Activated naive CD4-positive, alpha-beta T cell treated with anti-CD3 and anti-CD28 coated beads, Interleukin-2, amount 50 U/mL, for 16 hours (primary cell): ENCODE measurements at regions not wholly inside any gene's neighbourhood (a gene's known extent, or its start where the extent isn't known, plus 50 kb on each side); places are given as distances from the start of the nearest gene placed in this dataset.
"Not testable (repeated sequence)": the region's sequence is repeated elsewhere in the genome, so short reads cannot be mapped to it uniquely, and the experiment has no call there.

Experiments
- DNase-seq: peaks from one replicate; pipeline ENCODE4 v3.0.0-alpha.2; 2020

DNA sequence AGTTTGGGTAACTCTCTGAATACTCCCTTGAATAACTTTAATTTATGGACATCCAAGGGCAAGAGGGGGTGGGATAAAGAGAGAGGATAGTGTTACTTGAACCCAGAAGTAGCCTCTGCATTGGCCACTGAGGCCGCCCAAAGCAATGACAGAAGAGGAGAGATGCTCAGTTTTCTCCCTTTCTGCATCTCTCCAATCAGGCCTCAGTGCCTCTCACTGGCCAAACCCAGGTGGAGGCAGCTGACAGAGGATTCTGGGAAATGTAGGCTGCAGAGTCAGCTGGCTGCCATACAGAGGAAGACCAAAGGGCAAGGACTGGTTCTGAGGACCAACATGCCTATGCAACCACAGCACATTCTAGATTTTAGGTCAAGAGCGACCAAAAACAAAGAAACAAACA, 719.4 kb downstream of the MAT2B start:
- no peak for DNase-seq

DNA sequence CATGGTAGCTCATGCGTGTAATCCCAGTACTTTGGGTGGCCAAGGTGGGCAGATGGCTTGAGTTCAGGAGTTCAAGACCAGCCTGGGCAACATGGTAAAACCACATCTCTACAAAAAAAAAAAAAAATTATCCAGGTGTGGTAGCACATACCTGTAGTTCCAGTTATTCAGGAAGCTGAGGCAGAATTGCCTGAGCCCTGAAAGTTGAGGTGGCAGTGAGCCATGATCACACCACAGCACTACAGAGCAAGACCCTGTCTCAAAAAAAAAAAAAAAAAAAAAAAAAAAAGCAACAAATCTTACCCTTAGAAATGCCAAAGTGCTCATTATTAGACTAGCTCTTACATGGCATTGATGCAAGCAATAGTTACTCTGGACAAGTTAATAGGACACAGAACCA, 724.9 kb downstream of the MAT2B start:
- DNase-seq: no peak

DNA sequence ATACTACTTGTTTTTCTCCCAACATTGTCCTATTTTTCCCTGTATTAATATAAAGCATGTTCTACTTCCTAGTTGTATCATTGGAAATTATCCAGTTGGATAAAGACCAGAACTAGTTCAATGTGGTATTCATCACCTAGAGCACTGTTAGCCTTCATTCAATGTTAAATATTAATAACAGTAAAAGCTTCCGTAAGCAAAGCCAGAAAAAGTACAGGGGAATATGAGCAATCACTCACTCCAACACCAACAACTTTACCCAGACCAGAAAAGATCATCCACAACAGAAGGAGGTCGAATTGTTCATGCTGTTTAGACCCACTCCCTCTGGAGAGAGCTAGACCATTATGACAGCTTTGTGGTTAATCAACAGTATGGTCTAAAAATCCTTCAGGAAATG, 728.4 kb downstream of the MAT2B start:
- no peak for DNase-seq

DNA sequence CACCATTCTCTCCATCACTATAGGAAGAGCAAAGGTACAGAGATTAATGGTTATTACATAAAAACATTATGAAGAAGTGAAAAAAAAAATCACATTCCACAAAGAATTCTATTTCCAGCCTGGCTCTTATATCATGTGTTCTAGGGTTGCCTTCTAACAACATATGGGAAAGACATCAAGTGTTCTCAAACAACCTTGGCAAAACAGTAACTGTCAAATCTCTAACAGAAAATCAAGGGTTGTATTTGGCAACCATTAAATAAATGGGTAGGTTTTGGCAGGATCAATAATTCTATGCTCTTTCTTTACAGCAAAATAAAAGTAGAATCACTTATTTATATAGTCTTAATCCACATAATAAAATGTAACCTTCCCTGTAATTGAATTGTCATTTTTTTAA, 728.9 kb downstream of the MAT2B start:
- DNase-seq: no peak

DNA sequence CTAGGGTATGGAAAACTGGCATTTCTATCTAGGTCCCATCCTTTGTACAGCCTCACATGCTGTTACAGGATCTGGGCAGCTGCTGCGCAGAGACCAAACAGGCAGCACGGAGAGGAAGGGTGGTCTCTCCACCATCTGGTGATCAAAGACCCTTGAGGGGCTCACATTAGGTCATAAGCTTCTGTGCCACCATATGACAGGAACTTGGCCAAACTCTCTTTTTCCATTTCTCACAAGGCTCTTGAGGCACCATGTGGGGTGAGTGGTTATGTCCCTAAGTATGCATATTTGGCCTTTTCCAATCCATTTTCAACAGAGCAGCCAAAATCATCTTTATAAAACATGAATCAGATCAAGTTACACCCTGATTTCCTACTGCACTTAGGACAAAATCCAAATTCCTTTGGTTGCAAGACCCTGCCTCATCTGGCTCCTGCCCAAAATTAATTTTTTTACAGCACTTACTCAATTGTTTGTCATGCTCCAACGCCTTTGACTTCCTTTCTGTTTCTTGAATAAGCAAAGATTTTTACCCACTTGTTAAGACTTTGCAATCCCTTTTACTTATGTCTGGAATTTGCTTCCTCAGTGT, 730.0 kb downstream of the MAT2B start:
- DNase-seq: no peak

DNA sequence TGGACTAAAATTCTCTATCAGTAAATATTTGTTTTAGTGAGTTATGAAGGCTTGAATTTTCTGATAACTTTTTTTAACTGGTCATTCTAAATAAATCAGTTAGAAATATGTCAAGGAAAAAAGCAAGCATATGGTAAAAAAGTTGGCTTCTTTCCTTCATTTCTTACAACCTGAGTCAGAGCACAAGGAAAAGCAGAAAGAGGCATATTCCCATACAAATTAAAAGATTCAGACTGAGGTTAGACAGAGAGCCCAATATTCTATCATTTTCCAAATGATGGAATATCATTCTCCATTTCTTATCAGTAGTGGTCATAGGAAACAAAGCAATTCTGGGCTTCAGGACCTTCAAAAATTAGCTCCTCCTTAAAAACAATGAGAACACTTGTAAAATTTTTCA, 732.1 kb downstream of the MAT2B start:
- DNase-seq: no peak

DNA sequence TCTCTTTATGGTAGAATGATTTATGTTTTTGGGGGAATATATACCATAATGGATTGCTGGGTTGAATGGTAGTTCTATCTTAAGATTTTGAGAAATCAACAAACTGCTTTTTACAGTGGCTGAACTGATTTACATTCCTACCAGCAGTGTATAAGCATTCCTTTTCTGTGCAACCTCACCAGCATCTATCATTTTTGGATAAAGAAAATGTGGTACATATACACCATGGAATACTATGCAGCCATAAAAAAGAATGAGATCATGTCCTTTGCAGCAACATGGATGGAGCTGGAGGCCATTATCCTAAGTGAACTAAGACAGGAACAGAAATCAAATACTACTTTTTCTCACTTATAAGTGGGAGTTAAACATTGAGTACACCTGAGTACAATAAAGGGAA, 746.4 kb downstream of the MAT2B start:
- DNase-seq: not testable (repeated sequence)

DNA sequence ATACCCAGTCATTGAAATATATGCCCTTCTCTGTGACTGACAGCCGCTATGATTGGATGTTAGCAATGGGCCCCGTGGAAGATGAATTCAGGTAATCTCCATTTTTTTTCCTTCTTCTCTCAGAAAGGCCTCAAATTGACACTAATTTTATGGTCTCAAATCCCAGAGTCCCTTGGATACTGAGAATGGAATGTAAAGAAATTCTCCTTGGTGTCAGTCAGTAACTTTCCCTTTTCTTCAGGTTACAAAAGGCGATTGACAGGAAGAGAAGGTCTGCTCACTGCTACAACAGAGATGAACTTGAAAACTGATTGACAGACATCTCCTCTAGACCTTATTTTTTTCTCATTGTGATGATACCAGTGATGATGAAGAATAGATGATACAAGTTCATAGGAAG, 748.3 kb downstream of the MAT2B start:
- DNase-seq: no peak

DNA sequence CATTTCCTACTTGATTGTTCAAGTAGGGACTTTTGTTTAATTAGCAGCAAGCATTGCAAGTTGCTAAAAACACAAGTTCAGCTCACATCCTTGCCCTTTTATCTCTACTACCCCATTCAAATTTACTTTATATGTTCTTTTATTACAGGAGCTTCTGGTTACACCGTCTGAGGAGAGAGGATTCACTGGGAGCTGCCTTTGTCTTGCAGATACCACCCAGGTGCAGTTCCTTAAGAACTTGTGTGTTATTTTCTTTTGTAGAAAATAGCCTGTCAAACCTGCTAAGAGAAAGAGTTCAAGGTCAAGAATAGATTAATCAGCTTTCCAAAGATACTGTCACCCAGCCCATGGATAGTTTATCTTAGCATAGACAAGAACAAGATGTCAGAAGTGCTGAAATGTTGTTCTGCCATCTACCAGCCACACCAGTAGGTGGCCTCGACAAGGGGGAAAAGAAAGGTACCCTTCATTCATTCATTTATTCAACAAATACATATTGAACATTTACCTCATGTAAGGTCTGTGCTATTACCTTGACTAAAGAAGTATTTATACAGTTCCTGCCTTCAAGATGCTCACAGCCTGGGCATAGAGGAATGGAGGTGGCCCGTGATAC, 750.3 kb downstream of the MAT2B start:
- no peak for DNase-seq

DNA sequence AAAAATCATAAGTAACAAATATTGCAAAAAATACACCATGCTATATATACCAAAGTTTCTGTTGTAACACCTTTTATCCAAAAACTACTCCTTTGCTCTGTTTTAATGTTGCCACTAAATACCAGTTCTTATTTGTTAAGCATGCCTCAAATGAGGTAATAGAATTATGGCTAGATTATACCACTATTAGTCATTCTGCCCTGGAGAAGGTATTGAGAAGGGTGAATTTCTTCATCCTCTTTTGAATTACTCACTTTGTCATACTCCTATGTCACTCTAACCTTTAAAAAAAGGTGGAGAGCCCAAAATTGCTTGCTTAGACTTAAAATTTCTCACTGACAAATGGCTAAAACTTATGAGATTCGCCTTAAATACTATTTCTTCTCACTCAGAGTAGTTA, 750.9 kb downstream of the MAT2B start:
- DNase-seq: no peak

DNA sequence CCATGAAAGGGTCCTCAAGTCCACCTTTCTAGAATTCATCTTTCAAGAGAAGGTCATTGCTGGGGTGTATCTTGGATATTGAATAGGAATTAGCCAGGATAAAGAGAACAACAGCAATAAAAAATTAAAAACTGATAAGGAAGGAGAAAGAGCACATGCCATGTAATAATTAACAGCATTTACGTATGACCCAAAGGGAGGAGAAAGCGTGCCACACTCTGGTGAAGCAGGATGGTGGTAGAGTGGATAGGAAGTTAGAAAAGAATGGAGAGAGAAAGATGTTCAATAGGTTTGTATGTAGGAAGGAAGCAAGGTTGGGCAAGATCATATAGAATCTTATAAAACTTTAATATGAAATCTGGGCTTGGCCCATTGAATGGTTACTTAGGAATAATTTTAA, 751.5 kb downstream of the MAT2B start:
- DNase-seq: no peak

DNA sequence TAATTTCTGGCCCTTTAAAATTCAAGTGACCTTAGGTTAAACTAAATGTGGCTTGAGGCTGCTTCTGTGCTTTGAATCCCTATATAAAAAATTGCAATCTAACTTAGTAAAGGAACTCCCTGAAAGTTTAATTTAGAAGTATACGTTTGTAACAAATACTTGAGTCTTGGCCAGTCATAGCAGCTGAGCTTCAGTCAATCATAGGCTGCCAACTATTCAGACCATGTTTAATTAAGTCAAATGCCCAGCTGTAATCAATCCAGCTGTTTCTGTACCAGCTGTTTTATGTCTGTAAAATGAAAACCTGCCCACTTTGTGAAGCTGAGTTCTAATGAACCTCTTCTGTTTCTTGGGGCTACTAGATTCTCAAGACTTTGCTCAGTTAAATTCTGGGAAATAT, 760.1 kb downstream of the MAT2B start:
- DNase-seq: no peak

DNA sequence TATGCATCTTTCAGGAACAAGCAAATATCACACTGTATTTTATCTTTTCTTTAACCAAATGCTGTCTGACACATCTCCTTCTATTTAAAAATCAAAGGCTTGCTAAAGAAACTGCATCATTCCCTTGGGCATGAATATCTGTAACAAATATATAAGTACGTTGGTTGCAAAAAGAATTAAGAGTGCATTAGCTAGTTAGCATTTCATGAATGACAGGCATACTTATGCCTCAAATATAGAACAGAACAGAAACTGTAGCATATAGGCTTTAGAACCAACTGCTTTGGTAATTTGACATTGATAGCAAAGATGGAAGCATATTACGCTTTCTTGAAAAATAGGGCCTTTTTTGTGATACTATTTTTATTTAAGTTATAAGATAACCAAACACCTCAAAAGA, 761.2 kb downstream of the MAT2B start:
- no peak for DNase-seq

DNA sequence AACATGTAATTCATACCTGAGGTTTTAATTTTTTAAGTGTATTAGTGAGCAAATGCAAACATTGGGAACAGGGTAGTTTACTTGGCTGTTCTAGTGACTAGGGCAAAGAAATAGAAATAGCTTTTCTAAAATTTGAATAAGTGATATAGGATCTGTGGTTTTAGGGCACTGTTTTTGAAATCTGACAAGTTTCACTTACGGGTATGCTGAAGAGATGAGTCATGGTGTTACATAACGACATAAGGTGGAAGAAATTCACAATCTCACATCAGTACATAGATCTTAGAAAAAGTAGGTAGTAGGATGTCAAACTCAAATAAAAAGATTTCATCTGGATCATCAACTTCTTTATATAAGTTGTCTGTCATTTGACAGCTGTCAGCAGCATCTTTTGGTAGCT, 772.3 kb downstream of the MAT2B start:
- DNase-seq: no peak

DNA sequence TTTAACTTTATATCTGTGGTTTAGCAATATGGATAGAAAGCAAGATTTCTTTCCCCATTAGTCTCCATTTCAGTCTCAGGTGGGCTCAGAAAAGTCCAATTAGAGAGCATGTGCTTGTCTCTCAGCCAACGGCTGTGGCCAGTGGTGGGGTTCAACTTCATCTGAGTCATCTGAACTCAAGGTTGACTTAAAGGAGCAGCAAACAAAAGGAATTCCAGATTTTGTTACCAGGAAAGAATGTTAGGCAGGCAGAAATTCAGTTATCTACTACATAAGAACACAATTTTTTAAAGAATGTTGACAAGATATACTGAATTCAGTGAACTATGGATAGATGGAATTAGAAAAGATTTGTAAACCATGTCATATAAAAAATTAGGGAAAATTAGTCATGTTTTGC, 784.1 kb downstream of the MAT2B start:
- DNase-seq: no peak

DNA sequence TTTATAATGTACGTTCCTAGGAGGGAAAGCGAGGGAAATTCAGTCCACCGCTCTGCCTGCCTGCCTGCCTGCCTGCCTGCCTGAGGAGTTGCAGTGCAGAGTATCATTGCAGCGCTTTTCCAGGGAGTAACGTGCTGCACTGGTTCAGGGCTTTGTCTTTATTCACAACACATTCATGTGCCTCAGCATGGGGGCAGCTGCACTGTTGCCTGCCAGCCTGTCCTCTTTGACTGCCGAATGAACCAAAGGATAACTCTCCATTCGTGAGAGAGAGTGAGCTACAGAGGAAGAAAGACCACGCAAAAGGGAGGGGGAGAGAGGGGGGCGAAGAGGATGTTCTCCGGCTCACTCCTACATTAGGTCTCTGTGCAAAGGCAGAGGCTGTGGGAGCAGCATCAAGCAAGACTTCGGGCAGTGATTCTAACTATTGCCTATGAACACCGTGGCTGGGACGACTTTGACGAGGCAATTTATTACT, 791.2 kb downstream of the MAT2B start:
- DNase-seq: no peak

DNA sequence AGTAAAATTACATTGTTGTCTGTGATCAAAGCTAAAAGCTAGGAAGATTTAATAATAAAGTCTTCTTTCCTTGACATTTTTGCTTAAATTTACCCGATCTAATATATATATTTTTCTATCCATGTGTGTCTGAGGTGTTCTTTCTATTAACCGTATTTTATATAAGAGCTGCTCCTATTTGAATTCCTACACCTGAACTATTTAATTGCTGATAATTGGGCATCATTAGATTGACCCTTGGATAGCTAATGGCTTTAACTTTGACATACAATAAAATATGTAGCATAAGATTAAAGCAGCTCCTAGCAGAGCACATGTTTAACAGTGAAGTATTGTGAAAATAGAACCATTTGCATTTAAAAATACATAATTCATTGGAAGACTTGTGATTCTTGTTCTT, 792.7 kb downstream of the MAT2B start:
- DNase-seq: no peak

DNA sequence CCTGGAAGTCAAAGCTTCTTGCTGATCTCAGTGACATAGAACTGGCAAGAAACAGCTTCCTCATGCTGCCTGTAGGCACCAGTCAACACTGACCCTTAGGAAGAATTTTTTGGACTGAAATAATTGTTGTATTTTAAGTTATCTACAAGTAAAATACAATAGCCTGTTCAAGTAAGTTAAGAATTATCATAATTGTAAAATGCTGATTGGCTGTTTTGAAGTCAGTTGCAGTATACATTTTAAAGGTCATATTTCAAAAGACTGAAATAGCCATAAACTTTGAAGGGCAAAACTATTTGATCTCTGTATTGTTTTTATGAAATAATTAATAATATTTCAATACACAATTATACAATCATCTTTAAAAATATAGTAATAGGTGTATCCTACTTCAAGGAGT, 794.9 kb downstream of the MAT2B start:
- no peak for DNase-seq

DNA sequence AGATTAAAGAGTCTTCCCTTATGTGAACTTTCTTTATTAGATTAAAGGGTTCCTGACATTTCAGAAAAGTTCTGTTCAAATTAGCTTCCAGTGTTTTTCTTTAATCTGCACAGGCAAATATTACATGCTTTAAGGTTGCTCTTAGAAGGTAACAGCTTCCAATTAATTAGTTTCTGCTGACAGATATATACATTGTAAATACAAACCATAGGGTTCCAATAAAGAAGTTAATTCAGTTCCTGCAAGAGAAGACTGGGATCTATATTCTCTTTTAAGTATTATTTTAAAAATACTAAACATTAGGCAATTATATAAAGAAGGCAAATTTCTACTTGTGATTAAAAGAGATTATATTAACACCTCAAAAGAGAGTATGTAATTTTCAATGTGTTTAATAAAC, 795.7 kb downstream of the MAT2B start:
- no peak for DNase-seq

DNA sequence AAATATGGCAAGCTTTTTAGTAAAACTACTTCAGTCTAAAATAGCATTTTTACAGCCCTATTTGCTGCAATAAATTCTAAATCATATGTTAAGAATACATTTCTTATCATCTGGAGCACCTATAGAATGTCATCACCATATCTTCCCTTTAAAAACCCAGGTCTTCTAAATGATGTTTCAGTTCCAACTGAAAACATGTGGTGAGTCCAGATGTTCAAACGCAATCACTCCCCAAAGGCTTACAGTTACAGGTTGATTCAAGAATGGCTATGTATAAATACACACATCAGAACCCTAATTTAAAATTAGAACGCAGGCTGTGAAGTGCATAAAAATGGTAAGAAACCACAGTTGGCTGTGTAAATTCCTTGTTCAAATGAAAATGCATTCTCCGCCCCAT, 796.3 kb downstream of the MAT2B start:
- no peak for DNase-seq

DNA sequence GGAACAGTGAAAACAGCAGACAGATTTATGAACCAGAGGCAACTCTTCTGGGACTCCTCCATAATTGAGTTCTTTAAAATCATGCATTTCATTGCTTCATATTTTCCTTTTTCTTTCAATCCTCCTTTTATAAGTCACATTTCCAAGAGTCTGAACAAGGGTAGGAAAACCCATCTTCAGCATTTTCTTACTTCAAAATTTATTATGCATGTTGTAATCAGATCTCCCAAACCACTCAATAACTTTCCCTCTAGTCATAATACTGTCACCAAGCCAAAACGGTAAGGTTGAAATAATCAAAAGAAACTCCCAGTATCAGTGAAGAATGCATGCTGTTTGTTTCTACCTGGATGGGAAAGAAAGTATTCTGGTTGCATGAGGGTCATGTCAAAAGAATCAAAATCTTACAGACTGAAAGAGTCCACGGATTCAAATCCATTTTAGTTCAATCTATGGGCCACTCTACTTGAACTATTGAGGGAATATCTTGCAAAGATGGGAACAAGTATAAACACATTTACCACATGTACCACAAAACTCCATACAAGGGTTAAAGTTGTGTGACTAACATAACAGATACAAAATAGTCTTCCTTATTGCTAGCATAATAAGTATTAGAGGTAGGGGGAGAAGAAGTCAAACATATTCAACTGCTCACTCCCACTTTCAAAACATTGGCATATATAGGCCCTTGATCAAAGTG, 797.3 kb downstream of the MAT2B start:
- no peak for DNase-seq

DNA sequence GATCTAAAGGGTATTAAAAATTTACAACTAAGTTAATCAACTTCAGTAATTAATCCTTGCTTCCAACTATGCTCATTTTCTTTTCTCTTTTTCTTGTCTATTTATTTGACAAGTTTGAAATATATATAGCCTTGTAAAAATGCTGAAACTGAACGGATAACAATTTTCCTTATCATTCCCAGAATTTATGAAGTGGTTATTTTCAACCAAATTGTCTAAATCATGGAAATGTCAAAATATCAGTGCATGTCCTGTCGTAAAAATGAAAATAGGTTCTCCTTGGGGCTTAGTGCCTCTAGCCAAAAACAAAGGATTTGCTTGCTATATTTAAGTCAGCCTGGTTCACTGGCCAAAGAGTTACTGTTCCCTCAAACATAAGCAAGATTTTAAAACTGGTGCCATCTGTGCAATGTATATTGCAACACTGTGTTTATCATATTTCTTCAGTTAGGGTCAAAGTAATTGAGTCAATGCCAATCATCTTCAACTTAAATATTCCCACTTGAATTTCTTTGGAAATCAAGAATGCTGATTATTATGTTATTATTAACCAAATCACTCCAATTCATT, 798.3 kb downstream of the MAT2B start:
- DNase-seq: no peak

DNA sequence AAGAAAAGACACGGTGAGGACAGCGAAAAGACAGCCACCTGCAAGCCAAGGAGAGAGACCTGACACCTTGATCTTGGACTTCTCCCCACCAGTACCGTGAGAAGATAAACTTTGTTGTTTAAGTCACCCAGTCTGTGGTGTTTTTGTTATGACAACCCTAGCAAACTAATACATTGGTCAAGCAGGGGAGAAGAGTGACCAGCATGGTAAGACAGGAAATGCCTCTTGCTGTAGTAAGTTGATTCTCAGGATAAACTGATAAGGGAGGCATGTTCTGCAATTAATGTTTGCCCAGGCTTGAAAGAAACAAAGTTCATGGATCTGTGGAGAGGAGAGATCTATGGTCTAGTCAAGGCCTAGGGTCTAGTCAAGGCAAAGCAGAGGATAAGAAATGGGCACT, 801.2 kb downstream of the MAT2B start:
- no peak for DNase-seq

DNA sequence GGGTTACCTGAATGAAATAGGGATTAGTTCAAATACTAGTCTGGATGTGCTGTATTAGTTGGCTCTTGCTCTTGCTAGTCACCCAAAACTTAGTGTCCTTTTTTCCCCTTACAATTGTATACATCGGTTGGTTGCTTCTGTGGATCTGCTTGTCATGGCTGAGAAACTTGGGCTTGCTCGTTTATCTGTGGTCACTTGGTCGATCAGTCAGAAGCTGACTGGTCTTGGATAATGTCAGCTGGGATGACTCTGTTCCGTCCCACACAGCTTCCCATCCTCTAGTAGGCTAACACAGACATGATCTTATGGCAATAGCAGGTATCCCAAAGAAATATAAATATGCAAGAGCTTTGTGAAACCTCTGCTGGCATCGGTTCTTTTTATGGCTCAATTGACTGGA, 807.4 kb downstream of the MAT2B start:
- no peak for DNase-seq
